ENCODE measurements at regions not wholly inside any gene's neighbourhood (a gene's known extent, or its start where the extent isn't known, plus 50 kb on each side); places are given as distances from the start of the nearest gene placed in this dataset.

DNA sequence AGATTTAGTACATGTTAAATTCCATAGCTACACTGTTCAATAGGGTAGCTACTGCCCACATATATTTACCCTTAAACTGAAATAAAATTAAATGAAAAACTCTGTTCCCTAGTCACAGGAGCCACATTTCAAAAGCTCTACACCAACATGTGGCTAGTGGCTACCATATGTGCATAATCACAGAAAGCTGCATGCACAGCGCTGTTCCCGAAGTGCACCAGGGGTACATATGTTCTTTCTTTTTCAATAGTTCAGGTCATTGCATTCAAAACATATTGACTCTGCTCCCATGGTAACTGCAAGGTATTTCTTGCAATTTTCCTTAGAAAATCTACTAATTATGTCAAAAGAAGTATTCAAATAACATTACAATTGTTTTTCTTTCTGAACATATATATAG is 591.2 kb downstream of the PDHA2 start:
- TF ChIP-seq EP300 (IDR thresholded peaks at IDR 0.05) (no peak), POLR2A (IDR thresholded peaks at IDR 0.05) (no peak)
- TF ChIP-seq, protein P1, sequence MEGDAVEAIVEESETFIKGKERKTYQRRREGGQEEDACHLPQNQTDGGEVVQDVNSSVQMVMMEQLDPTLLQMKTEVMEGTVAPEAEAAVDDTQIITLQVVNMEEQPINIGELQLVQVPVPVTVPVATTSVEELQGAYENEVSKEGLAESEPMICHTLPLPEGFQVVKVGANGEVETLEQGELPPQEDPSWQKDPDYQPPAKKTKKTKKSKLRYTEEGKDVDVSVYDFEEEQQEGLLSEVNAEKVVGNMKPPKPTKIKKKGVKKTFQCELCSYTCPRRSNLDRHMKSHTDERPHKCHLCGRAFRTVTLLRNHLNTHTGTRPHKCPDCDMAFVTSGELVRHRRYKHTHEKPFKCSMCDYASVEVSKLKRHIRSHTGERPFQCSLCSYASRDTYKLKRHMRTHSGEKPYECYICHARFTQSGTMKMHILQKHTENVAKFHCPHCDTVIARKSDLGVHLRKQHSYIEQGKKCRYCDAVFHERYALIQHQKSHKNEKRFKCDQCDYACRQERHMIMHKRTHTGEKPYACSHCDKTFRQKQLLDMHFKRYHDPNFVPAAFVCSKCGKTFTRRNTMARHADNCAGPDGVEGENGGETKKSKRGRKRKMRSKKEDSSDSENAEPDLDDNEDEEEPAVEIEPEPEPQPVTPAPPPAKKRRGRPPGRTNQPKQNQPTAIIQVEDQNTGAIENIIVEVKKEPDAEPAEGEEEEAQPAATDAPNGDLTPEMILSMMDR (IDR thresholded peaks at IDR 0.05), result no peak

Data from suprapubic skin (tissue), 3 donors.